Hematopoietic multipotent progenitor cell treated with erythropoietin and hydrocortisone succinate and interleukin-3 and kit ligand, for 17 days (in vitro differentiated cells): ENCODE measurements at regions not wholly inside any gene's neighbourhood (a gene's known extent, or its start where the extent isn't known, plus 50 kb on each side); places are given as distances from the start of the nearest gene placed in this dataset.

Experiments used
- DNase-seq: peaks from one replicate; pipeline ENCODE4 v3.0.0-alpha.2; 2015; ENCODE audit warnings: low spot score

DNA sequence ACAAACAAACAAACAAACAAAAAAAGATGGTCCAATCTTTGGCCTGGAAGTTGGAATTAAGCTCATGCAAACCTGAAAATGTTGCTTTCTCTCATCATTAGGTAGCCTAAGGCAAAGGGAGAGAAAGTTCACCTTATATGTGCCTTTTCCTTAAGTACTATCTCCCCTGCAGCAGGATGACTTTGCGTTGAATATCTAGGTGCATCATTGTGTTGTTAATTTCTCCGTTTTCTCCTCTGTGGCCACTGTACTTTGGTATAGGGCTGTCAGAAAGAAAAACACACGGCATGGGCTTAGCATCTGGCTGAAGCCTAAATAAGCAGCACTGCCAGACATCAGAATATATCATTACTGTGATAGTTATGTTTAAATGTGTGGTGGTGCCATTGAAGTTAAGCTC, 345.5 kb downstream of the BCAT1 start:
- no peak for DNase-seq

GRCh38 chr12:24600996-24601395, 347.9 kb downstream of the BCAT1 start:
- no peak for DNase-seq

GRCh38 chr12:24600551-24600950, 348.4 kb downstream of the BCAT1 start:
- no peak for DNase-seq

DNA sequence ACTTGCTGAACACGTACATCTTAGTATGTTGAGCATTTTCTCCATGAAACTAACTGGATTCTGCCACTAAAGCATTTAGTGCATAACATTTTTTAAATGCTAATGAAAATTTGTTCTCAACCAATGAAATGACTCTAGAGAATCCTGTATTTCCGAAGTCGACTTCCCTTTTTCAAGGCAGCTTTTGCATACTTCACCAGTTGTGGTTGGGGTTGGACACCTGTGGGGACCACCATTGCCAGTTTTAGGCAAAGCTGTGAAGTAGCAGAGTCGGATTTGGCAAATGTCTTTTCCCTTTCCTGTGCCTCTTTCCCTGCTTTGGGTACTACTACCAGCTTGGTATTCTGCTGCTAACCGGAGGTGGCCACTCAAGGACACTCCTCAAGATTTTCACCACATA, 349.2 kb downstream of the BCAT1 start:
- DNase-seq, result no peak

DNA sequence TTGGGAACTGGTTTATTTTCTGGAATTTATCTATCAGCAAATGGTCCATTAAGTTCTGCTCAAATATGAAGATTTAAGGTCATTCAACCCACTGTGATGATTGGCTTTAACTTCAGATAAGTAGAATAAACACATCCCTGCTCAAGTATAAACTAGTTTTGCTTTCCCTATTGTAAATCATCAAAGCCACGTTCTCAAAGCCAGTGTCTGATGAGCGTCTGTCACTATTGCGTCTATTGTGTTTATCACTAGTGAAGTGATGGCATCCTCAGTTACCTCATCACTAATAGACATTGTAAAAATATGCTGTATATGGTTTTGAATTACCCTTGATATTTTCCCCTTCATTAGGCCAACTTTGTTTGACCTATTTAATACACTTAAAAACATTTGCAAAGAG, 351.3 kb downstream of the BCAT1 start:
- DNase-seq, result no peak

GRCh38 chr12:24596768-24597388, 352.0 kb downstream of the BCAT1 start:
- no peak for DNase-seq

DNA sequence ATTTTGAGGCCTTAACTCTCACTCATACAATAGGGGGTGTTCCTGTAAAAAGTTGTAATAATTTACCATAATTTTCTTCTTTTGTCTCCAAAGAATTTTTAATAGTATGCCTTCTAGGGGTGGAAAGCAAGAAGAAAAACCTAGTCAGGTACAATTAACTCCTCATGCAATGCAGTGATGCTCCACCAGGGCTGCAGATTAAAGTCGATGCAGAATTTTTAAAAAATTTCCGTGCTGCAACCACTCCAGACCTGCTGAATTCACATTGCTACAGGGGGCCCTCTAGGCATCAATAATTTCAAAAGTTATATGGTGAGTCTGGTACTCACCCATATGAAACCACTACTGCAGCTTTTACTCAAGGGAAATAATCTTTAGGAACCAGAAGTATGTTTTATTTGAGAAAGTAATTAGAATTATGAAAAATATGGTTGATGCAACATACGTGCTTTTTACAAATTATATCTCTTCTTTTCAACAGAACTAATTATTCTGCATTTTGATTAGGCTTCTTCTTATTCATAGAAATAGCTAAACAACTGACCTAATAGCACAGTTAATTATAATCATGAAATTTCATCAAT, 353.2 kb downstream of the BCAT1 start:
- DNase-seq, result no peak

DNA sequence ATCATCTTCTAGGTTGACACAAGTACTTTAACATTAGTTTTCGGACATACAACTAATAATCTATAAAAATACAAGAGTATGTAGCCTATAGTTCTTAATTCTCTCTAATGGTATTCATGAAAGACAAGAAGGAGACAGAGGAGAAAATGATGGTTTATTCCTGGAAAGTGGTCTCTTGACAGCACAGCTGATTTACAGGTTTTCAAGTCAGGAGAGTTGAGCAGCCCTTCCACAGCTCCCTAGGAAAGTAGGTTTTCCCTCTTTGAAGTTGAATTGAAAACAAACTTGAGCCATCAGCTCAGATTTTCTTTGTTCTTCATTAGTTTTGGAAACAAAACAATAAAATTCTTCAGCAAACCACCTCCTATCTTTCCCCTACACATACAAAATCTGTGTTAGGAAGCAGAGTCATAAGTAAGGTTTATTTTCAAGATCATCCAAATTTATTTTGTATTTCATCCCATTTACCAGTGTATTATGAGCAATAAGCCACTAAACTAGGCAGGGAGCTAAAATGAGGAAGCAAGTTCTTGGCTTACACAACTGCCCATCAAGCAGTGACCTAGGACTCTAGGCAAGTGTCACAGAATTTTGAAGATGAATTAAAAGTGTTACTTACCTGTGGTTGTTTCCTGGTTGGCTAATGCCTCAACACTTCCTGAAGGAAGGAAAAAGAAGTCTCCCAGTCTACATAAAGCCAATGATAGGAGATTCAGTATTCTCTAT, 357.0 kb downstream of the BCAT1 start:
- DNase-seq, result no peak

- DNase-seq, result no peak
Measured at GRCh38 chr12:24591079-24591626, 357.7 kb downstream of the BCAT1 start.

GRCh38 chr12:24586293-24586692, 362.6 kb downstream of the BCAT1 start:
- DNase-seq, result no peak

DNA sequence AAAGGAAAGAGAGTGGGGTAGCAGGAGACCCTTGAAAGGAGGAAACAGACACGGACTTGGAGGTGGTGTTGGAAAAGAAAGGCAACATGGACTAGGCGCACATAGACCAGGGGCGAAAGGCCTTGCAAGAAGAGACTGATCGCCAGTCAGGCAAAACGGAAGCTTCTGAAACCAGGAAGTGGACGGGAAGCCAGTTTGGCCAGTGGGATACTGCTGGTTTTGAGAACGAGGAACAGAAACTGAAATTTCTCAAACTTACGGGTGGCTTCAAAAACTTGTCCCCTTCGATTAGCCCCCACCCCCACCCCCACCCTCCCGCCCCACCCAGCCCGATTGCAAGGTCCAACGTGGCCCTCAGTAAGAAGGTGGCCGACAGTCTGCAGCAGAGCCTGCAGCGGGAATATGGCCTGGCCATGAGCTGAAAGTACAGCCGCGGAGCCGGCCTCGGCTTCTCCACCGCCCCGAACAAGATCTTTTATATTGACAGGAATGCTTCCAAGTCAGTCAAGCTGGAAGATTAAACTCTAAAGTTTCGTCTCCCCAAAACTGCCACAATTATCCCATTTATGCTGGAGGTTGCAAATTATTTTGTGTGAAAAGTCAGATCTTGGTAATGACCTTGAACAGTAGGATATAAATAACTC, 364.7 kb downstream of the BCAT1 start:
- no peak for DNase-seq

- DNase-seq, result no peak
Measured at GRCh38 chr12:24582954-24583601, 365.8 kb downstream of the BCAT1 start.

- DNase-seq, result no peak
Measured at GRCh38 chr12:24574538-24574937, 374.4 kb downstream of the BCAT1 start.

- DNase-seq, result no peak
Measured at GRCh38 chr12:24573621-24574020, 375.3 kb downstream of the BCAT1 start.

DNA sequence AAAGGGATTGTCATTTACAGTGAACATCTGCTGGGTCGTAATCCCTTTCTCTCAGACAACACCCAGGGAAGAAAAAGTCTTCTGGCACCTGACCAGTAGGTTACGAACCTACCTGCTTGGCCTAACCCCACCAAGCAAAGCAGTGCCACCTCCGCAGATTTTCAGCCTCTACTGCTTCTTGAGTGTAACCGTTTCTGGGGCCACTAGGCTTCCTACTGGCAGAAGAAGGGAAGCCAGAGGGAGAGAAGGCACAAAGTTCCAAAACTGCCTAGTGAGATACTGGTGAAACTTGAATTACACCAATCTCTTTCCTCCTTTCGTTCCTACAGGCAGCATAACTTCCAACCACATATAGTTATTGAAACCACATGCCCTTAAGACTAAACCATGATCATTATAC, 383.6 kb downstream of the BCAT1 start:
- no peak for DNase-seq

DNA sequence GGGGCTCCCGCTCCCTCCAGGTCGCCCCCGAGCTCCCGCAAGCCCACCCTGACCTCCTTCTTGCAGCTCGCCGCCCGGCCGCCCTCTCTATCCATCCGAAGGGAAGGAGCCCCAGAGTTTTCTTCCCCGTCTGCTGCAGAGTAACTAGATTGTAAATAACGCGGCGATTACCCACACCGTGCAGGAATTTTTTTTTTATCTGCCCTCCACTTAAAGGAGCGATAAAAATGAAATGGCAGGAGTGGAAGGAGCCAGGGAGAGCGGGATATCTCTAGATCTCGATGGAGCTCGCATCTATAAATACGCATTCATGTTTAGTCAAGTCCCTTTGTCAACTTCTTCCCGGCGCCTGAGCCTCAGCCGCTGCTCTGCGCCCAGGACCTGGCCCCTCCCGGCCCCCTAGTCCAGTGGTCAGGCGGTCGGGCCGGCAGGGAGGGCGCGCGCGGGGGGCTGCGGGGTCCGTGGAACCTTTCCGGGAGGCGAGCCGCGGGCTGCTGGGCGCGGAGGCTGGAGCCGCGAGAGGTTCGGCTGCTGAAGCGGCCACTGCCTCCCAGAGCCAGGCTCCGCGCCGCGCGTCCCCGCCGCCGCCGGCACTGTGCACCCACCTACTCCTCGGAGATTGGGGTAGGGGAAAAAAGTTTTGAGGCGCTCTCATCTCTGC, 386.0 kb downstream of the BCAT1 start:
- DNase-seq, result no peak

DNA sequence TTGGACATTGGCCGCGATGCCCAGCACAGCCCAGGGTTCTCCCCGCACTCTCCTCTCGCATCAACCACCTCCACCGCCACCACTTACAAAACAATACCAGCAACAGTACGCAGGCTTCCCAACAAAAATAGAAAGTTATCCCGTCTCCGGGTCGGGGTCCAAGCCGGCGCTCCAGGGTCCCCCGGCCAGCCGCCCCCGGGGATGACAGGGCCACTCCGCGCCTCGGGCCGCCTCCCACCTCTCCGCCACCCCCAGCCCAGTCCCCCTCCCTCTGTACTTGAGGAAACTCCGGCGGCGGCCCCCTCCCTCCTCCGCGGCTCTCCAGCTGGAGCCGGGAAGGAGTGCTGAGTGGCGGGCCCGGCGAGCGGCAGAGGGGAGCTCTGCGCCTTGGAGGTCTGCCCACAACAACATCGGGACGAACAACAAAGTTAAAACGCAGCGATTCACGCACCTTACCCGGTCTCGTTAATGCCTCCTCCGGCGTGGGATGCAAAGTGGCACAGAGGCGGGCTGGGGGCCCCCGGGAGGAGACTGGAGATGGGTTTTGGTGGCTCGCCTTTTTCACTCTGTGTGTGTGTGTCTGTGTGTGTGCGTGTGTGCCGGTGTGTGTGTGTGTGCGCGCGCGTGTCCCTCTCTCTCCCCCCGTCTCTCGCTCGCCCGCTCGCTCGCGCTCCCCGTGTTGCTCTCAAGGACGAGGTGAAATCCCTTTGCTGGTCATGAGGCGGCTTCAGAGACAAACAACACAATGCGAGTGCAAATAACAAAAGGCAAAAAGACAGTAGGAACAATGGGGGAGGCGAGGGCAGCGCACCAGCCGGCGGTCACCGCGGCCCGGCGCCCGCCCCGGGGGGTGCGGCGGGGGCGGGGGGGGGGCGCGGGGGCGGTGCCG, 386.8 kb downstream of the BCAT1 start:
- no peak for DNase-seq

DNA sequence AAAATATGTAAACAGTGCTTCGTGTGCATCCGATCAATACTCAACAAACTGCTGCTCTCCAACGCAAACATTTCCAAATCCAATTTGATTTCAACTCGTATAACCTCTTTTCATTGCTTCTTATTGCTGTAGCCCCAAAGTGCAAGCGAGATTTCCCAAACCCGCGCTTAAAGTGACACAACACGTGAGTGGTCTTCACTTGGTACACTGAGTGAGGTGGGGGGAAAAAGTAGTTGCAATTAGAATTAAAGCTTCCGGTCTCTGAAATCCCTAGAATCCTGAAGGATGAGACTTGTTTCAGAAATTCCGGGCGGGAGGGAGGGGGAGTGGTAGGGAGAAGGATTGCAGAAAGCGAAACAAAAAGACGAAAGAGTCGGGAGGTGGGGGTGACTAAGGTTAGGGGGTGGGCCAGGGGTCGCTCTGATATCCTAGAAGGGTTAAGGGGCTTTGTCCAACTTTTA, 387.5 kb downstream of the BCAT1 start:
- DNase-seq, result no peak

DNA sequence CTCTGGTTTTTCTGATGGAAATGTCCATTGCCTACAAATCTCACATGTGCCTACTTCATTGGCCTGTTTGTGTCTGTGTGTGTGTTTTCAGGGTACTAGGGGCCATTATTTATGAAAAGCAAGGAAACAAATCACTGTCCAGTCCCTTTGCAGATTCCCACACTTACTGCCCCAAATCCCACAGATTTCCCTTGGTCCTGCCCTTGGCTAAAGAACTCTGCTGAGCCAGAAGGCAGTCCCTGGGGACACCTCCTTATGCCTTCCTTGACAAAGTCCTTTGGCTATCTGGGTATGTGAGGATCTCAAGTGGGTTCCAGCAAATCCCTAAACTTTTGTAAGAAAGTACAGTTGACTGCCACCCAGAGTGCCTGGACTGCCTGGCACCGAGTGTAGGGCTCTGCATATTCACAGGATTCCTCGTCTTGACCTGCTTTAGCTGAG, 388.1 kb downstream of the BCAT1 start:
- DNase-seq, result no peak

- no peak for DNase-seq
Measured at GRCh38 chr12:24560192-24560775, 388.6 kb downstream of the BCAT1 start.
